DND-41 (cell line): ENCODE measurements at regions not wholly inside any gene's neighbourhood (a gene's known extent, or its start where the extent isn't known, plus 50 kb on each side); places are given as distances from the start of the nearest gene placed in this dataset.

Experiments
- EZH2 ChIP-seq: IDR thresholded peaks from 3 replicates; pipeline ENCODE4 v1.6.1; 2012; ENCODE audit warnings: borderline replicate concordance, low read depth, mild to moderate bottlenecking, moderate library complexity, low read length, inconsistent platforms; ENCODE audit not compliant: severe bottlenecking
- TF ChIP-seq, protein P1 (sequence below): IDR thresholded peaks from 2 replicates; pipeline ENCODE4 v1.5.1; 2012; ENCODE audit warnings: borderline replicate concordance, low read length, moderate library complexity, mild to moderate bottlenecking; ENCODE audit not compliant: poor library complexity, severe bottlenecking; ENCODE audit errors: extremely low read depth

DNA sequence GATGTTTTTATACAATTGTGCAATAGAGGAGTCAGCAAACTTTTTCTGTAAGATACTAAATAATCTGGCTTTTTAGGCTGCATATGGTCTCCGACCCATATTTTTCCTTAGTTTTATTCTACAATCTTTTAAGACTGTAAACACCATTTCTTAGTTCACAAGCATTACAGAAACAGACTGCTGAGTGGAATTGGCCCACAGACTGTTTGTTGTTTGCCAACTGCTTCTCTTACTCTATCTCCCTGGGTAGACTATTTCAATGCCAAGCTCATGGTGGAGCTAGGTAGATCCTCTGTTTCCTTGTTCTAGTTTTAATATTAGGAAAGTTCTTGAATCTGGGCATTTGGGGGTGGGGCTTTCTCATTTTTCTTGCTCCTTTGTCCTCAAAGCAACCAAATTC is 857.6 kb downstream of the TLE1 start:
- TF ChIP-seq, protein P1, sequence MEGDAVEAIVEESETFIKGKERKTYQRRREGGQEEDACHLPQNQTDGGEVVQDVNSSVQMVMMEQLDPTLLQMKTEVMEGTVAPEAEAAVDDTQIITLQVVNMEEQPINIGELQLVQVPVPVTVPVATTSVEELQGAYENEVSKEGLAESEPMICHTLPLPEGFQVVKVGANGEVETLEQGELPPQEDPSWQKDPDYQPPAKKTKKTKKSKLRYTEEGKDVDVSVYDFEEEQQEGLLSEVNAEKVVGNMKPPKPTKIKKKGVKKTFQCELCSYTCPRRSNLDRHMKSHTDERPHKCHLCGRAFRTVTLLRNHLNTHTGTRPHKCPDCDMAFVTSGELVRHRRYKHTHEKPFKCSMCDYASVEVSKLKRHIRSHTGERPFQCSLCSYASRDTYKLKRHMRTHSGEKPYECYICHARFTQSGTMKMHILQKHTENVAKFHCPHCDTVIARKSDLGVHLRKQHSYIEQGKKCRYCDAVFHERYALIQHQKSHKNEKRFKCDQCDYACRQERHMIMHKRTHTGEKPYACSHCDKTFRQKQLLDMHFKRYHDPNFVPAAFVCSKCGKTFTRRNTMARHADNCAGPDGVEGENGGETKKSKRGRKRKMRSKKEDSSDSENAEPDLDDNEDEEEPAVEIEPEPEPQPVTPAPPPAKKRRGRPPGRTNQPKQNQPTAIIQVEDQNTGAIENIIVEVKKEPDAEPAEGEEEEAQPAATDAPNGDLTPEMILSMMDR: no peak
- no peak for TF ChIP-seq EZH2
